Prostate gland (tissue), 2 donors: ENCODE measurements at regions not wholly inside any gene's neighbourhood (a gene's known extent, or its start where the extent isn't known, plus 50 kb on each side); places are given as distances from the start of the nearest gene placed in this dataset.
"Not testable (repeated sequence)": the region's sequence is repeated elsewhere in the genome, so short reads cannot be mapped to it uniquely, and the experiment has no call there.

Experiments used
- CTCF ChIP-seq, 4 experiments: fragments of 200-600 bp in 2 of 4; fragments of 450-650 bp in 2 of 4; sonication (generic) in 2 of 4; IDR thresholded peaks; 1 replicate in 3 of 4; 2 replicates in 1 of 4; pipeline ENCODE4 v1.5.1; 2016 to 2019; ENCODE audit warnings: antibody characterized with exemption in 4 of 4, mild to moderate bottlenecking in 2 of 4, moderate library complexity in 2 of 4
- POLR2A ChIP-seq: fragments of 450-650 bp; IDR thresholded peaks from one replicate; pipeline ENCODE4 v1.6.1; 2016; ENCODE audit warnings: antibody characterized with exemption, mild to moderate bottlenecking
- POLR2AphosphoS5 ChIP-seq: sonication (generic); formaldehyde crosslinking; IDR thresholded peaks from one replicate; pipeline ENCODE4 v1.6.1; 2017; ENCODE audit warnings: antibody characterized with exemption

GRCh38 chr1:234792221-234792864 is 182.4 kb upstream of the IRF2BP2 start:
- TF ChIP-seq CTCF (IDR thresholded peaks at IDR 0.05); POLR2A; POLR2AphosphoS5: not testable (repeated sequence)
